GM12878 (cell line): ENCODE measurements at regions not wholly inside any gene's neighbourhood (a gene's known extent, or its start where the extent isn't known, plus 50 kb on each side); places are given as distances from the start of the nearest gene placed in this dataset.

Experiments used
- ATAC-seq: fragments of 200-7000 bp; cut with Tn5 transposase; 3 replicates; pipeline ENCODE4 v1.9.1; 2020; ENCODE audit warnings: mild to moderate bottlenecking, moderate library complexity
- BruUV-seq: library from RNA; stranded (reverse); fragments of 400-500 nt; replicated peaks from 2 replicates; lab custom pipeline; 2021; lab: Mats Ljungman, UMichigan
- CTCF ChIA-PET: fragments of 300-600 bp; sonication (Branson Sonifier 250); formaldehyde crosslinking; extraction: SDS; loops from one replicate; lab custom pipeline; 2021; ENCODE audit warnings: inconsistent platforms; lab: Yijun Ruan, JAX
- POLR2A ChIA-PET: fragments of 350-600 bp; formaldehyde crosslinking; extraction: SDS; loops from one replicate; lab custom pipeline; 2021; ENCODE audit warnings: inconsistent platforms; lab: Charles Lee
- RAD21 ChIA-PET: fragments of 300-600 bp; sonication (Branson Sonifier 250); formaldehyde crosslinking; loops from one replicate; lab custom pipeline; 2023; ENCODE audit warnings: antibody characterized with exemption; ENCODE audit not compliant: unreplicated experiment; lab: Charles Lee
- SMC1A ChIA-PET: fragments of 300-600 bp; sonication (Branson Sonifier 250); formaldehyde crosslinking; loops from one replicate; lab custom pipeline; 2023; ENCODE audit not compliant: unreplicated experiment, uncharacterized antibody; lab: Charles Lee
- DNase-seq: peaks from one replicate; pipeline ENCODE4 v3.0.0-alpha.2; 2011; ENCODE audit warnings: low read depth, low spot score
- FAIRE-seq: peaks from 3 replicates; lab custom pipeline; 2011; peaks lifted over from hg19 to GRCh38; lab: Jason Lieb, UNC
- H2AFZ ChIP-seq: 2 replicates; pipeline ENCODE4 v1.6.0; 2011; ENCODE audit warnings: low read depth, low read length, control low read depth; ENCODE audit not compliant: control insufficient read depth
- H3K27ac ChIP-seq: 2 replicates; pipeline ENCODE4 v1.5.1; 2011; ENCODE audit warnings: control low read depth; ENCODE audit not compliant: control insufficient read depth, insufficient read depth
- H3K27me3 ChIP-seq, 2 experiments: replicated peaks in 1 of 2; 2 replicates each; pipeline versions ENCODE4 v1.6.0 to v1.6.1; 2011; ENCODE audit warnings: low read length in 1 of 2; ENCODE audit not compliant: control insufficient read depth in 2 of 2, insufficient read depth in 2 of 2
- H3K36me3 ChIP-seq, 2 experiments: 2 replicates each; pipeline ENCODE4 v1.5.1; 2011; ENCODE audit warnings: low read length in 1 of 2; ENCODE audit not compliant: control insufficient read depth in 2 of 2, insufficient read depth in 2 of 2
- H3K4me1 ChIP-seq: 2 replicates; pipeline ENCODE4 v1.6.1; 2011; ENCODE audit warnings: mild to moderate bottlenecking, low read length, moderate library complexity, mixed read lengths; ENCODE audit not compliant: control insufficient read depth, insufficient read depth
- H3K4me2 ChIP-seq: 2 replicates; pipeline ENCODE4 v1.6.0; 2011; ENCODE audit warnings: control low read depth; ENCODE audit not compliant: control insufficient read depth, insufficient read depth
- H3K4me3 ChIP-seq: fragments of 200-600 bp; sonication (generic); 2 replicates; pipeline ENCODE4 v1.5.1; 2016
- H3K79me2 ChIP-seq: 2 replicates; pipeline ENCODE4 v1.6.0; 2011; ENCODE audit warnings: low read length; ENCODE audit not compliant: control insufficient read depth, insufficient read depth
- H3K9ac ChIP-seq: 2 replicates; pipeline ENCODE4 v1.8.0; 2011; ENCODE audit warnings: low read length, control low read depth, mixed read lengths; ENCODE audit not compliant: control insufficient read depth, insufficient read depth
- H3K9me3 ChIP-seq: replicated peaks from 3 replicates; pipeline ENCODE4 v1.5.1; 2011; ENCODE audit warnings: mild to moderate bottlenecking, low read length; ENCODE audit not compliant: control insufficient read depth, insufficient read depth
- H4K20me1 ChIP-seq: 2 replicates; pipeline ENCODE4 v1.6.0; 2011; ENCODE audit not compliant: control insufficient read depth, insufficient read depth
- EGR1 ChIP-seq, 2 experiments: IDR thresholded peaks; 1 replicate in 1 of 2; 2 replicates in 1 of 2; pipeline ENCODE4 v1.6.1; 2011 to 2012; ENCODE audit warnings: low read depth in 2 of 2, low read length in 2 of 2, borderline replicate concordance in 1 of 2, mild to moderate bottlenecking in 1 of 2, moderate library complexity in 1 of 2
- HDAC2 ChIP-seq: fragments of 200-600 bp; sonication (generic); IDR thresholded peaks from 2 replicates; pipeline ENCODE4 v1.6.1; 2017
- SREBF2 ChIP-seq: IDR thresholded peaks from 2 replicates; pipeline ENCODE4 v1.6.1; 2012; ENCODE audit warnings: mild to moderate bottlenecking, low read length
- TCF7 ChIP-seq: IDR thresholded peaks from 2 replicates; pipeline ENCODE4 v1.6.1; 2014; ENCODE audit warnings: antibody characterized with exemption, borderline replicate concordance
- ZBED1 ChIP-seq: IDR thresholded peaks from 2 replicates; pipeline ENCODE4 v1.6.1; 2016; ENCODE audit warnings: borderline replicate concordance
- ZNF24 ChIP-seq: fragments of 450-650 bp; IDR thresholded peaks from 2 replicates; pipeline ENCODE4 v1.6.1; 2017; ENCODE audit warnings: antibody characterized with exemption, mild to moderate bottlenecking
- WGBS: methylation state at CpG from one replicate; pipeline ENCODE4 v1.1.6; 2016; ENCODE audit warnings: low lambda C conversion rate; ENCODE audit not compliant: insufficient replicate concordance, insufficient coverage; ENCODE audit errors: missing lambda C conversion rate; 5-methylcytosine and 5-hydroxymethylcytosine counted together
- in situ Hi-C: fragments of 300-500 bp; cut with MboI; formaldehyde crosslinking; loops from 9 replicates; pipeline ENCODE4 v1.14.3; 2018; ENCODE audit warnings: mixed read lengths
- intact Hi-C: fragments of 100-400 bp; cut with micrococcal nuclease; formaldehyde crosslinking; loops from one replicate; pipeline ENCODE4 v1.14.2; 2022; ENCODE audit not compliant: unreplicated experiment
- TF ChIP-seq, protein P1 (sequence below): fragments of 450-650 bp; IDR thresholded peaks from 2 replicates; pipeline ENCODE4 v1.6.1; 2016; ENCODE audit warnings: mild to moderate bottlenecking
- TF ChIP-seq, protein P2 (sequence below): IDR thresholded peaks from 2 replicates; pipeline ENCODE4 v1.6.1; 2012; ENCODE audit warnings: mild to moderate bottlenecking, low read depth, low read length
- TF ChIP-seq, protein P3 (sequence below): fragments of 450-650 bp; IDR thresholded peaks from 2 replicates; pipeline ENCODE4 v1.6.1; 2016; ENCODE audit warnings: mild to moderate bottlenecking

DNA sequence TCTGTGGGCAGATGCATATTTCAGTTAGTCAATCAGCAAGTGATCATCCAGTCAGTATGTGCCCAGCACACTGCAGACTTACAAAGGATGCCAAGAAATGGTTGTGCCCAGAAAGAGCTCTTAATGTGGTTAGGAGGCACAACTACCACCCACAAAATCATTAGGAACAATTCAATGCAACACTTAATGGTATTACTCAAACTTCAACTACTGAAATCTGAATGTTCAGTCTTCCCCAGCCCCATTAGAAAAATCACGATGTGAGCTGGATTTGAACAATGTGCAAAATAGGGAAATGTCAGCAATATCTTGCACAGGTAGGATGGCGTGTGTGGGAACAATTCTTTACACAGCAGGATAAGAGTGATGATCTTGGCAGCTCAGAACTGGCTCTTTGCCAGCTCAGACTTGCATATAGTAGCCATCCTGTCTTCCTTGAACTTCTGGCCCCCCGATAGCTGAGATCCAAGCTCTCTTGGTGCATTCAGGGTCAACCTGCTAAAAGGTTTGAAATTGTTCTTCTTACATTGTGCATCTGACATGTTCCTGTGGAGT is 556.7 kb upstream of the HTR1E start:
- no peak for TF ChIP-seq ZNF24
- no peak for TF ChIP-seq HDAC2
- no peak for TF ChIP-seq SREBF2
- TF ChIP-seq ZBED1 = no peak
- no peak for TF ChIP-seq EGR1 (IDR thresholded peaks at IDR 0.05; ENCODE audit: borderline replicate concordance in 1 of 2, low read depth in 2 of 2, low read length in 2 of 2)
- no peak for TF ChIP-seq TCF7
- TF ChIP-seq, protein P1, sequence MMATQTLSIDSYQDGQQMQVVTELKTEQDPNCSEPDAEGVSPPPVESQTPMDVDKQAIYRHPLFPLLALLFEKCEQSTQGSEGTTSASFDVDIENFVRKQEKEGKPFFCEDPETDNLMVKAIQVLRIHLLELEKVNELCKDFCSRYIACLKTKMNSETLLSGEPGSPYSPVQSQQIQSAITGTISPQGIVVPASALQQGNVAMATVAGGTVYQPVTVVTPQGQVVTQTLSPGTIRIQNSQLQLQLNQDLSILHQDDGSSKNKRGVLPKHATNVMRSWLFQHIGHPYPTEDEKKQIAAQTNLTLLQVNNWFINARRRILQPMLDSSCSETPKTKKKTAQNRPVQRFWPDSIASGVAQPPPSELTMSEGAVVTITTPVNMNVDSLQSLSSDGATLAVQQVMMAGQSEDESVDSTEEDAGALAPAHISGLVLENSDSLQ = no peak
- TF ChIP-seq, all 136 proteins: peak for 0
- ATAC-seq = no peak
- Histone ChIP-seq H3K4me2 (no peak overlapping the region), H3K36me3 (no peaks in the 10 kb centered on the region), H3K4me1 (no peaks in the 10 kb centered on the region), H3K9me3 (no peaks in the 10 kb centered on the region), H3K27ac (no peak overlapping the region), H3K4me3 (no peak overlapping the region), H4K20me1 (no peaks in the 10 kb centered on the region), H2AFZ (no peak overlapping the region), H3K79me2 (no peaks in the 10 kb centered on the region), H3K9ac (no peak overlapping the region), H3K27me3 (no peaks in the 10 kb centered on the region)
- CTCF ChIA-PET = no interaction called here
- no peak for FAIRE-seq
- RAD21 ChIA-PET = no interaction called here
- in situ Hi-C loops = no loop called here
- 15% methylated on average over 3 of the region's 3 CpGs for whole genome bisulfite sequencing
- no TSS peak for BruUV-seq
- POLR2A ChIA-PET = no interaction called here
- SMC1A ChIA-PET = no interaction called here
- intact Hi-C loops = no loop called here
- DNase-seq = no peak

DNA sequence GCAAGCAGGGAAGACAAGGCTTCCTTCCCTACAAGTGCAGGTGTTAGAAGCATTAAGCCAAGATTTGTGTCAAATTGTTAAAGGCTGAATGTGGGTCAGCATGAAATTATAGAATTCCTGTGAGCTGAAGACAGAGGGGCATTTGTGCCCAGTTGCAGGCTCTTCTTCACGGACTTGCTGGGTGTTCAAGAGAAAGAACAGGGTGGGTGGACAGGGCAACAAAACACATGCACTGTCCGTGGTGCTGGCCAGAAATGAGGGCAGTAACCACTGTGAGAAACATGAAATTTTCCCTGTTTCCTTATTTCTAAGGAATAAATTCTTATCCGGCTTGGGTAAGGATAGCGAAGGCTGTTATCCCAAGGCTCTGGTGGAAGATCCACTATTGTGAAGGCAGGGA is 579.5 kb upstream of the HTR1E start:
- ATAC-seq (no peak), FAIRE-seq (no peak), DNase-seq (no peak)
- Histone ChIP-seq H3K79me2 (no peaks in the 10 kb centered on the region), H3K9me3 (no peaks in the 10 kb centered on the region), H2AFZ (no peak overlapping the region), H4K20me1 (no peaks in the 10 kb centered on the region), H3K4me3 (no peak overlapping the region), H3K27ac (no peak overlapping the region), H3K4me1 (no peaks in the 10 kb centered on the region), H3K36me3 (no peaks in the 10 kb centered on the region), H3K27me3 (no peaks in the 10 kb centered on the region), H3K9ac (no peak overlapping the region), H3K4me2 (no peak overlapping the region)
- no TSS peak for BruUV-seq
- in situ Hi-C loops = no loop called here
- SMC1A ChIA-PET = no interaction called here
- CTCF ChIA-PET = no interaction called here
- WGBS = 26% methylated on average over 4 of the region's 4 CpGs
- POLR2A ChIA-PET = no interaction called here
- RAD21 ChIA-PET = no interaction called here
- intact Hi-C loops = no loop called here
- TF ChIP-seq, protein P2, sequence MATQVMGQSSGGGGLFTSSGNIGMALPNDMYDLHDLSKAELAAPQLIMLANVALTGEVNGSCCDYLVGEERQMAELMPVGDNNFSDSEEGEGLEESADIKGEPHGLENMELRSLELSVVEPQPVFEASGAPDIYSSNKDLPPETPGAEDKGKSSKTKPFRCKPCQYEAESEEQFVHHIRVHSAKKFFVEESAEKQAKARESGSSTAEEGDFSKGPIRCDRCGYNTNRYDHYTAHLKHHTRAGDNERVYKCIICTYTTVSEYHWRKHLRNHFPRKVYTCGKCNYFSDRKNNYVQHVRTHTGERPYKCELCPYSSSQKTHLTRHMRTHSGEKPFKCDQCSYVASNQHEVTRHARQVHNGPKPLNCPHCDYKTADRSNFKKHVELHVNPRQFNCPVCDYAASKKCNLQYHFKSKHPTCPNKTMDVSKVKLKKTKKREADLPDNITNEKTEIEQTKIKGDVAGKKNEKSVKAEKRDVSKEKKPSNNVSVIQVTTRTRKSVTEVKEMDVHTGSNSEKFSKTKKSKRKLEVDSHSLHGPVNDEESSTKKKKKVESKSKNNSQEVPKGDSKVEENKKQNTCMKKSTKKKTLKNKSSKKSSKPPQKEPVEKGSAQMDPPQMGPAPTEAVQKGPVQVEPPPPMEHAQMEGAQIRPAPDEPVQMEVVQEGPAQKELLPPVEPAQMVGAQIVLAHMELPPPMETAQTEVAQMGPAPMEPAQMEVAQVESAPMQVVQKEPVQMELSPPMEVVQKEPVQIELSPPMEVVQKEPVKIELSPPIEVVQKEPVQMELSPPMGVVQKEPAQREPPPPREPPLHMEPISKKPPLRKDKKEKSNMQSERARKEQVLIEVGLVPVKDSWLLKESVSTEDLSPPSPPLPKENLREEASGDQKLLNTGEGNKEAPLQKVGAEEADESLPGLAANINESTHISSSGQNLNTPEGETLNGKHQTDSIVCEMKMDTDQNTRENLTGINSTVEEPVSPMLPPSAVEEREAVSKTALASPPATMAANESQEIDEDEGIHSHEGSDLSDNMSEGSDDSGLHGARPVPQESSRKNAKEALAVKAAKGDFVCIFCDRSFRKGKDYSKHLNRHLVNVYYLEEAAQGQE = peak; percentile 57; the same call in 1 of the 2 replicates
- TF ChIP-seq, protein P3, sequence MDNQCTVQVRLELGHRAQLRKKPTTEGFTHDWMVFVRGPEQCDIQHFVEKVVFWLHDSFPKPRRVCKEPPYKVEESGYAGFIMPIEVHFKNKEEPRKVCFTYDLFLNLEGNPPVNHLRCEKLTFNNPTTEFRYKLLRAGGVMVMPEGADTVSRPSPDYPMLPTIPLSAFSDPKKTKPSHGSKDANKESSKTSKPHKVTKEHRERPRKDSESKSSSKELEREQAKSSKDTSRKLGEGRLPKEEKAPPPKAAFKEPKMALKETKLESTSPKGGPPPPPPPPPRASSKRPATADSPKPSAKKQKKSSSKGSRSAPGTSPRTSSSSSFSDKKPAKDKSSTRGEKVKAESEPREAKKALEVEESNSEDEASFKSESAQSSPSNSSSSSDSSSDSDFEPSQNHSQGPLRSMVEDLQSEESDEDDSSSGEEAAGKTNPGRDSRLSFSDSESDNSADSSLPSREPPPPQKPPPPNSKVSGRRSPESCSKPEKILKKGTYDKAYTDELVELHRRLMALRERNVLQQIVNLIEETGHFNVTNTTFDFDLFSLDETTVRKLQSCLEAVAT = no peak
